Gastrocnemius medialis (tissue), 4 donors: ENCODE measurements at regions not wholly inside any gene's neighbourhood (a gene's known extent, or its start where the extent isn't known, plus 50 kb on each side); places are given as distances from the start of the nearest gene placed in this dataset.

ENCODE experiments used
- POLR2A ChIP-seq, 2 donors: fragments of 450-650 bp; IDR thresholded peaks; one replicate each; pipeline ENCODE4 v1.6.1; 2017; ENCODE audit warnings: antibody characterized with exemption in 2 of 2, mild to moderate bottlenecking in 2 of 2, moderate library complexity in 2 of 2
- TF ChIP-seq, protein P1 (sequence below), 5 experiments: fragments of 450-650 bp in 3 of 5; fragments of 200-600 bp in 2 of 5; sonication (generic) in 2 of 5; IDR thresholded peaks in 4 of 5; conservative IDR thresholded peaks in 1 of 5; 1 replicate in 4 of 5; 2 replicates in 1 of 5; pipeline ENCODE4 v1.5.1; 2016 to 2019; ENCODE audit warnings: antibody characterized with exemption in 5 of 5, mild to moderate bottlenecking in 3 of 5, moderate library complexity in 3 of 5

DNA sequence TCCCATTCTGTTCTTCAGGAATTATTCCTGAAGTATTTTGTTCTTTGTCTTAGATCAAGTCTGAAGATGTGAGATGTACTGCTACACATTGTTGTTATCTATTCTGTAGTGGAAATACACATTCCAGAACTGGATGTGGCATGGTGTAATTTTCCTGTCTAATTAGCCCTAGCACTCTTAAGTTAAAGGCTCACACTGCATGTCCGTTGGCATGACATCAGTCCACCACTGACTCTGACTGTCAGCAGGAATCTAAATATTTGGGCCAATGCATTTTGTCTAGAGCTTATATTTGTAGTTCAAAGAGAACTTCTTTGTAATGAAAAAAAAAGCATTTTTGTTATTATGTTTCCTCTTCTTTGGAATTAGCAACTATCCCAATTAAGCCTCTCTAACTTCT is 201.0 kb downstream of the S1PR1 start:
- TF ChIP-seq POLR2A (IDR thresholded peaks at IDR 0.05): no peak
- TF ChIP-seq, protein P1, sequence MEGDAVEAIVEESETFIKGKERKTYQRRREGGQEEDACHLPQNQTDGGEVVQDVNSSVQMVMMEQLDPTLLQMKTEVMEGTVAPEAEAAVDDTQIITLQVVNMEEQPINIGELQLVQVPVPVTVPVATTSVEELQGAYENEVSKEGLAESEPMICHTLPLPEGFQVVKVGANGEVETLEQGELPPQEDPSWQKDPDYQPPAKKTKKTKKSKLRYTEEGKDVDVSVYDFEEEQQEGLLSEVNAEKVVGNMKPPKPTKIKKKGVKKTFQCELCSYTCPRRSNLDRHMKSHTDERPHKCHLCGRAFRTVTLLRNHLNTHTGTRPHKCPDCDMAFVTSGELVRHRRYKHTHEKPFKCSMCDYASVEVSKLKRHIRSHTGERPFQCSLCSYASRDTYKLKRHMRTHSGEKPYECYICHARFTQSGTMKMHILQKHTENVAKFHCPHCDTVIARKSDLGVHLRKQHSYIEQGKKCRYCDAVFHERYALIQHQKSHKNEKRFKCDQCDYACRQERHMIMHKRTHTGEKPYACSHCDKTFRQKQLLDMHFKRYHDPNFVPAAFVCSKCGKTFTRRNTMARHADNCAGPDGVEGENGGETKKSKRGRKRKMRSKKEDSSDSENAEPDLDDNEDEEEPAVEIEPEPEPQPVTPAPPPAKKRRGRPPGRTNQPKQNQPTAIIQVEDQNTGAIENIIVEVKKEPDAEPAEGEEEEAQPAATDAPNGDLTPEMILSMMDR (IDR thresholded peaks at IDR 0.05 in 4 of 5, conservative IDR thresholded peaks at IDR 0.05 in 1 of 5): no peak
